H9 (cell line): ENCODE measurements at regions not wholly inside any gene's neighbourhood (a gene's known extent, or its start where the extent isn't known, plus 50 kb on each side); places are given as distances from the start of the nearest gene placed in this dataset.

Experiments
- DNase-seq: peaks from one replicate; pipeline ENCODE4 v3.0.0-alpha.2; 2017
- H2AFZ ChIP-seq: one replicate; pipeline ENCODE4 v1.6.1; 2013; ENCODE audit warnings: mild to moderate bottlenecking, low read length, control low read depth, moderate library complexity
- H2AK5ac ChIP-seq: 2 replicates; pipeline ENCODE4 v1.6.1; 2013; ENCODE audit warnings: low read length, control low read depth, mixed read lengths; ENCODE audit not compliant: insufficient read length
- H2BK120ac ChIP-seq: one replicate; pipeline ENCODE4 v1.6.1; 2013; ENCODE audit warnings: low read depth, mild to moderate bottlenecking, low read length, control low read depth, inconsistent platforms; ENCODE audit not compliant: poor library complexity, severe bottlenecking
- H2BK12ac ChIP-seq: 2 replicates; pipeline ENCODE4 v1.6.1; 2013; ENCODE audit warnings: low read length, control low read depth, mixed read lengths, low read depth; ENCODE audit not compliant: insufficient read length
- H2BK15ac ChIP-seq: 2 replicates; pipeline ENCODE4 v1.6.1; 2013; ENCODE audit warnings: low read depth, low read length, control low read depth
- H2BK20ac ChIP-seq: one replicate; pipeline ENCODE4 v1.6.1; 2013; ENCODE audit warnings: low read depth, mild to moderate bottlenecking, low read length, control low read depth, inconsistent platforms; ENCODE audit not compliant: poor library complexity, severe bottlenecking
- H2BK5ac ChIP-seq: 2 replicates; pipeline ENCODE4 v1.6.1; 2013; ENCODE audit warnings: low read length, control low read depth, mixed read lengths; ENCODE audit not compliant: insufficient read length
- H3K14ac ChIP-seq: 2 replicates; pipeline ENCODE4 v1.6.1; 2013; ENCODE audit warnings: low read length, control low read depth; ENCODE audit not compliant: insufficient read depth
- H3K18ac ChIP-seq: 2 replicates; pipeline ENCODE4 v1.6.1; 2013; ENCODE audit warnings: low read depth, mild to moderate bottlenecking, mixed read lengths, low read length, control low read depth; ENCODE audit not compliant: insufficient read length
- H3K23ac ChIP-seq: 2 replicates; pipeline ENCODE4 v1.6.1; 2013; ENCODE audit warnings: low read length, control low read depth, mixed read lengths, low read depth; ENCODE audit not compliant: insufficient read length
- H3K23me2 ChIP-seq: 2 replicates; pipeline ENCODE4 v1.6.1; 2013; ENCODE audit warnings: low read depth, mild to moderate bottlenecking, mixed read lengths, low read length, control low read depth; ENCODE audit not compliant: insufficient read length, poor library complexity, severe bottlenecking
- H3K27ac ChIP-seq: 2 replicates; pipeline ENCODE4 v1.5.1; 2013; ENCODE audit warnings: low read length, control low read depth, mixed read lengths, low read depth; ENCODE audit not compliant: insufficient read length
- H3K27me3 ChIP-seq: 2 replicates; pipeline ENCODE4 v1.6.1; 2013; ENCODE audit warnings: low read length, control low read depth, inconsistent platforms; ENCODE audit not compliant: insufficient read depth
- H3K4ac ChIP-seq: 2 replicates; pipeline ENCODE4 v1.6.1; 2013; ENCODE audit warnings: low read depth, mild to moderate bottlenecking, control low read depth, inconsistent platforms, low read length, moderate library complexity
- H3K4me1 ChIP-seq: 2 replicates; pipeline ENCODE4 v1.6.1; 2013; ENCODE audit warnings: low read length, control low read depth, inconsistent platforms; ENCODE audit not compliant: insufficient read depth
- H3K4me2 ChIP-seq: 2 replicates; pipeline ENCODE4 v1.6.1; 2013; ENCODE audit warnings: low read length, control low read depth, mixed read lengths; ENCODE audit not compliant: insufficient read length, insufficient read depth
- H3K56ac ChIP-seq: 2 replicates; pipeline ENCODE4 v1.6.1; 2013; ENCODE audit warnings: low read depth, mild to moderate bottlenecking, mixed read lengths, low read length, control low read depth; ENCODE audit not compliant: insufficient read length
- H3K79me1 ChIP-seq: 2 replicates; pipeline ENCODE4 v1.6.1; 2013; ENCODE audit warnings: low read depth, mild to moderate bottlenecking, moderate library complexity, low read length, control low read depth, inconsistent platforms; ENCODE audit not compliant: insufficient read depth, poor library complexity, severe bottlenecking
- H3K79me2 ChIP-seq: 2 replicates; pipeline ENCODE4 v1.6.1; 2013; ENCODE audit warnings: low read length, control low read depth, inconsistent platforms; ENCODE audit not compliant: insufficient read depth
- H3K9ac ChIP-seq: 2 replicates; pipeline ENCODE4 v1.6.1; 2013; ENCODE audit warnings: low read length, control low read depth, mixed read lengths; ENCODE audit not compliant: insufficient read length; ENCODE audit errors: extremely low read depth
- H3K9me3 ChIP-seq: one replicate; pipeline ENCODE4 v1.6.1; 2013; ENCODE audit warnings: low read depth, low read length, inconsistent platforms; ENCODE audit not compliant: control insufficient read depth
- H3T11ph ChIP-seq: one replicate; pipeline ENCODE4 v1.6.1; 2013; ENCODE audit warnings: mild to moderate bottlenecking, low read length, control low read depth, inconsistent platforms
- H4K20me1 ChIP-seq: one replicate; pipeline ENCODE4 v1.6.1; 2013; ENCODE audit not compliant: control insufficient read depth, insufficient read length, insufficient read depth
- H4K5ac ChIP-seq: 2 replicates; pipeline ENCODE4 v1.6.1; 2013; ENCODE audit warnings: low read depth, mild to moderate bottlenecking, mixed read lengths, low read length, control low read depth; ENCODE audit not compliant: insufficient read length
- H4K8ac ChIP-seq: replicated peaks from 2 replicates; pipeline ENCODE4 v1.6.1; 2013; ENCODE audit warnings: low read length, control low read depth, mixed read lengths, low read depth; ENCODE audit not compliant: insufficient read length
- H4K91ac ChIP-seq: 2 replicates; pipeline ENCODE4 v1.6.1; 2013; ENCODE audit warnings: low read depth, mild to moderate bottlenecking, moderate library complexity, mixed read lengths, low read length, control low read depth; ENCODE audit not compliant: insufficient read length
- H3K27ac Mint-ChIP-seq, 3 experiments: 2 replicates in 2 of 3; 3 replicates in 1 of 3; pipeline ENCODE4 v1.8.0; 2020 to 2021; ENCODE audit warnings: mixed read lengths in 3 of 3, mild to moderate bottlenecking in 1 of 3, moderate library complexity in 1 of 3
- H3K27me3 Mint-ChIP-seq: 2 replicates; pipeline ENCODE4 v1.8.0; 2021; ENCODE audit warnings: low read depth, mild to moderate bottlenecking, moderate library complexity, mixed read lengths
- H3K36me3 Mint-ChIP-seq, 3 experiments: 2 replicates in 2 of 3; 3 replicates in 1 of 3; pipeline ENCODE4 v1.8.0; 2020 to 2021; ENCODE audit warnings: low read depth in 3 of 3, mixed read lengths in 3 of 3; ENCODE audit not compliant: insufficient read depth in 1 of 3
- H3K4me1 Mint-ChIP-seq, 2 experiments: 2 replicates each; pipeline ENCODE4 v1.8.0; 2020; ENCODE audit warnings: mixed read lengths in 2 of 2
- H3K4me3 Mint-ChIP-seq, 2 experiments: 2 replicates in 1 of 2; 3 replicates in 1 of 2; pipeline ENCODE4 v1.8.0; 2020 to 2021; ENCODE audit warnings: mild to moderate bottlenecking in 2 of 2, mixed read lengths in 2 of 2, moderate library complexity in 1 of 2
- H3K9me3 Mint-ChIP-seq, 2 experiments: 2 replicates in 1 of 2; 3 replicates in 1 of 2; pipeline ENCODE4 v1.8.0; 2020; ENCODE audit warnings: mild to moderate bottlenecking in 2 of 2, mixed read lengths in 2 of 2, moderate library complexity in 1 of 2
- CTCF ChIP-seq: fragments of 200-600 bp; sonication (generic); conservative IDR thresholded peaks from 3 replicates; pipeline ENCODE4 v1.8.0; 2021; ENCODE audit warnings: antibody characterized with exemption, mild to moderate bottlenecking
- WGBS: extraction: QIAGEN DNeasy Blood & Tissue Kit; methylation state at CpG from one replicate; pipeline ENCODE4 v1.1.7; 2013; ENCODE audit warnings: missing lambda C conversion rate, low lambda C conversion rate, mixed read lengths; ENCODE audit not compliant: insufficient read length; ENCODE audit errors: extremely low coverage; 5-methylcytosine and 5-hydroxymethylcytosine counted together

GRCh38 chr16:86063760-86064405, 164.9 kb downstream of the IRF8 start:
- Histone ChIP-seq H2BK120ac (no peak overlapping the region), H3K4ac (no peak overlapping the region), H3K14ac (no peak overlapping the region; the same call in 1 of the 2 replicates), H4K20me1 (no peaks in the 10 kb centered on the region), H3T11ph (no peak overlapping the region), H2BK5ac (no peak overlapping the region), H4K5ac (no peak overlapping the region), H3K4me2 (no peak overlapping the region), H3K23ac (no peak overlapping the region), H3K23me2 (peaks cover 2% of the 10 kb centered on the region), H3K18ac (no peak overlapping the region), H2BK15ac (no peak overlapping the region), H3K9me3 (no peaks in the 10 kb centered on the region), H4K91ac (no peak overlapping the region), H3K79me2 (no peaks in the 10 kb centered on the region), H2BK12ac (no peak overlapping the region), H3K27me3 (no peaks in the 10 kb centered on the region; the same call in 1 of the 2 replicates), H3K79me1 (no peaks in the 10 kb centered on the region), H3K4me1 (no peaks in the 10 kb centered on the region), H4K8ac (no peak overlapping the region), H3K27ac (no peak overlapping the region), H2BK20ac (no peak overlapping the region), H3K56ac (no peak overlapping the region), H3K9ac (no peak overlapping the region), H2AFZ (no peak overlapping the region), H2AK5ac (no peak overlapping the region)
- no peak for DNase-seq
- Mint-ChIP-seq H3K4me1 (peaks cover 0 to 2% of the 10 kb centered on the region in 2 experiments; a peak in 2 of 4 replicates), H3K36me3 (no peaks in the 10 kb centered on the region), H3K27ac (no peak overlapping the region), H3K27me3 (peaks cover 32% of the 10 kb centered on the region), H3K9me3 (peaks cover 0 to 2% of the 10 kb centered on the region in 2 experiments; a peak in 1 of 5 replicates), H3K4me3 (no peak overlapping the region)
- no CpG with 5 or more reads among the region's 9 CpGs for WGBS
- TF ChIP-seq CTCF, result no peak
